ENCODE measurements at regions not wholly inside any gene's neighbourhood (a gene's known extent, or its start where the extent isn't known, plus 50 kb on each side); places are given as distances from the start of the nearest gene placed in this dataset.

DNA sequence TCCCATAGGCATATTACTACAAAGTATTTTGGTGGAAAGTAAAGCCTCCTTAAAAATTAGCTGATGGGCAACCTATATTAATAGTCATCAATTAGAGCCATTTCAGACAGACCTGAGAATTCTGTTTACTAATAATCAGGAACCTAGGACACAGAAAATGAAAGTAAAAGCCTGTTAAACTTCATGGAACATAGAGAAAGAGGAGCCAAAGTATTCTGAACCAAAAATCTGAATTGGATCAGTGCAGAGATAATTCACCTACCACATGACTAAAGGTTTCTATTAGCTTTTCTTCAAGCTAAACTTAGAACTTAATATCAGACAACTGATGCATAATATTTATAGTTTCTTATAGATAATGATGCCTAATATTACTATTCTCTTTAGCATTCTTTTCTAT, 204.5 kb upstream of the RHOBTB1 start:
- no peak for DNase-seq (ENCODE audit: low spot score)

DNA sequence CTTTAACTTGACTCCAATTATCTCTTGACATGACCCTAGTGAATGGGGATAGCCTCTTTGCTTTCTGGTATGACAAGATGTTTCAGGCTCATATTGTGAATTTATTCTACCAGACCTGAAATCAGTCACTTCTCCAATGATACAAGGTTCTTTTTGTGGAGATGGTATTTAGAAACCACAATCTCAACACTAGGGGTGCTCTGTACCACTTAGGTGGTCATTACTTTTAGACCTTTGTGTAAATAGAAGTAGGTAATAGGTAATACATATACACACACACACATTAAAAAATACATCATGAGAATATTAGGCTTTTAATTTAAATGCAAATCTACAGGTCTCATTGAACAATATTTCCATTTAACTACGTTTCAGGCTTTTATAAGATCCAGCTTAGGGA, 199.0 kb upstream of the RHOBTB1 start:
- DNase-seq (ENCODE audit: low spot score), result no peak

DNA sequence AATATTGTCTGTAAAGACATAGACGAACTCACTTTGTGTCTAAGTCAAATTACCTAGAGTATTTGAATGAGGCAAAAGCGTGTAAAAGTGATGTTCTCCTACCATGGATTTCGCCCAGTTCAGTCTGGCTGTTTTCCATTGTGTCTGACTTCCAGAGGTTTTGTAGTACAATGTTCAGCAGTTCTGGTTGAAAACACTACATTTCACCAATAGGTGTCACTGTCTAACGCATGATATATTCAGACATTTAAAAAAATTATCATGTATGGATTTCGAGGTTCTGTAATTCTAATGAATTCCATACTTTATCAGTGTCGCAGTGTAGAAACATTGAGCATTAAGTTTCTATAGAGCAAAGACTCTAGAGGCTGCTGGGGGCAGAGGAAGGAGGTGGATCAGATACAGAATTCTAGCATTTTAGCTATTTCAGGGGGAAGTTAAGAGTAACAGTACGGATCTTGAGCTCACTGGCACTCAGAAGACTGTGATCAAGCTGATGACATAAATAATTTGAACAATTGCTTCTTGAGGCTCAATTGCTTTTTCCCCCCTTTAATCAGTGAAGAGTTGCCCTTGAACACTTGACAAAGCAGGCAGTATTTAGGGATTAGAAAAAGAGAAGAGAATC, 196.9 kb upstream of the RHOBTB1 start:
- DNase-seq (ENCODE audit: low spot score), result peak; percentile 82

DNA sequence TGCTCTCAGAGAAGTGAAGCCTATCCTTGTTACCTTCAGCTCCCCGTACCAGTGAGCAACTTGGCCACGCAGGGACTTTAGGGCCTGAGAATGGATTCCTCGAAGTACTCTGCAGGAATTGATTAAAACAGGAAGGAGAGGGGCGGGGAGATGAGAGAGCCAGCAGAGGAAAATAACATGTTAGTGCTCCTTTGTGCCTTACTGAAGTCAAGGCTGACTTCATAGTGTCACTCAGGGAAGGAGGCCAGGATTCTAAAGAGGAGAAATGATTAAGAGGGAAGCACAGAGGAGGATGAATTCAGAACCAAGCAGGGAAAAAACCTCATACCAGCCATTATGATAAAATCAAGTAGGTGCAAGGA, 195.6 kb upstream of the RHOBTB1 start:
- DNase-seq (ENCODE audit: low spot score), result no peak

DNA sequence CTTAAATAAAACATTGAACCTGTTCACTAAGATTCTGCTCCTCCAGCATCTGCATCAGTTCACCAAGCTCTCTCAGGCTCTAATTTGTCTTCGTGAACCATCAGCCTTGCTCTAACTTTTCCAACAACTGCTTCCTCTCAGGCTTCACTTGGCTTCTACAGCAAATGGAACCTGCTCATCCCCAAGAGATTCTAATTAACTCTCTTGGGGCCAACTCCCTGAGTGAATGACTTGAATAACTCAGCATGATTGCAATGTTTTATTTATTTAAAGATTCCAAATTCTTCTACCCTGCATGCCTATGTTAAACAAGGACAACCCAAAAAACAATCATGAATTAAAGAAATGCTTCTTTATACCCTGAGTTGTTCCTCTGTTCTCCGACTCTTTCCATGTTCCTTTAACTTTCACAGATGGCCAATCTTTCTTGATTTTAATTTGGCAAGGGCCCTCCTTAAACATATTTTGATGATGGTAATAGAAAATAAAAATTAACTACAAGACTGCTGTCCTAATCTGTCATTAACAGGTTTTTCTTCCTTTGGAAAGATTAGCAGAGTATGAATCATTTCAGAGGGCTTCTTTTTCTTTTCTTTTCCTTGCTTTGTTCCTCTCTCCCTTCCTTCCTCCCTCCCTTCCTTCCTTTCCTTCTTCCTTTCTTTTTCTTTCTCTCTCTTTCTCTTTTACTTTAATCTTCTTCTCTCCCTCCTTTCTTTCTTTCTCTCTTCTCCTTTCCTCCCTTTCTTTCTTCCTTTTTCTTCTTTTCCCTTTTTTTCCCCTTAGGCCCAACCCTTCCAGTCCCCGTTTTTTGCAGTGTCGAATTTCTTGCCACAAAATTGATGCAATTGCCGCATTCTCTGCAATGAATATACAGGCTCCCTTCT, 195.0 kb upstream of the RHOBTB1 start:
- peak; percentile 8 for DNase-seq (ENCODE audit: low spot score)

- peak; percentile 7 for DNase-seq (ENCODE audit: low spot score)
Measured at GRCh38 chr10:61136139-61136538, 192.2 kb upstream of the RHOBTB1 start.

DNA sequence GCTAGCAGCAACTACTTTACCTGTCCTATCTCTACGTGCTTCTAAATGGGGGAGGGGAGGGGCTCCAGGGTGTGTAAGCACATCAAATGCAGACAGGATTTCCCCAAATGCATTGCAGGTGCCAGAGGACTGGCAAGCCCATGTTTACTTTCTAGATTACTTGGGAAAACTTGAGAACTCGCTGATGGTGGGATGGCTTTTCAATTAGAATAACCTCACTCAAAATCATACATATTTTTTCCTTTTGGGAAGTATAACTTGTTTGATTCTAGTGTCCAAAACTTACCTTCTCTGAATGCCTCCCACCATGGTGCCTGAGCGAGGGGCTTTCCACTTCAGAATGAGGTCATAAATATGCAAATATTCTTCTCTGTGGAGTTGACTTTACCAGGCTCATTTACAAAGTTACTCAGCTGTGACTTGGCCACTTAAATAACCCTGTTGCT, 191.3 kb upstream of the RHOBTB1 start:
- no peak for DNase-seq (ENCODE audit: low spot score)

- DNase-seq (ENCODE audit: low spot score), result no peak
Measured at GRCh38 chr10:61130366-61130765, 186.4 kb upstream of the RHOBTB1 start.

GRCh38 chr10:61128196-61128595, 184.2 kb upstream of the RHOBTB1 start:
- no peak for DNase-seq (ENCODE audit: low spot score)

DNA sequence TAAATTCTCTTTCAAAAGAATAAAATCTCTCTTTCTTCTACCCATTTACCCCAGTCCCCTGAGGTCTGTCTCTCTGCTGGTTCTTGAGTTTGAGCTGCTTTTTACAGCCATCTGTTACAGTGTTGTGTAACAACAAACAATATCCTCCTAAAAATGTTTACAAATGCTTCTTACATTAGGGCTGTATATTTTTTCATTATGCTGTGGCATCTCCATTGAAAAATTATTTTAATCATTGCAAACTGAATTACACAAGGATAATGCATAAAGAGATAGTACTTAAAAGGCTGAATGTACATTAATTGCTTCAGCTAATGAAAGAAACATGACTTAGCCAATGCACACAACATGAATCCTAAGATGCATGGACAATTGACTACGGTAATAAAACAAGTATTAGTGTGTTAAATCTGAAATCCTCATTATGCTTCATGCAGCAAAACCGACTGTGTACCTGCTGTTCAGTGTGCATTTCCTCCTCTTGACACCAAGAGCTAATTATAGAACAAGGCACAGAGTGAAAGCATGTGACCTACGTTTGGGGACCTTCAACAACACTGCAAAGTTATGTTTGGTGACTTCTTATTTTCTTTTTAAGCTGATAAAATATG, 181.7 kb upstream of the RHOBTB1 start:
- no peak for DNase-seq (ENCODE audit: low spot score)

DNA sequence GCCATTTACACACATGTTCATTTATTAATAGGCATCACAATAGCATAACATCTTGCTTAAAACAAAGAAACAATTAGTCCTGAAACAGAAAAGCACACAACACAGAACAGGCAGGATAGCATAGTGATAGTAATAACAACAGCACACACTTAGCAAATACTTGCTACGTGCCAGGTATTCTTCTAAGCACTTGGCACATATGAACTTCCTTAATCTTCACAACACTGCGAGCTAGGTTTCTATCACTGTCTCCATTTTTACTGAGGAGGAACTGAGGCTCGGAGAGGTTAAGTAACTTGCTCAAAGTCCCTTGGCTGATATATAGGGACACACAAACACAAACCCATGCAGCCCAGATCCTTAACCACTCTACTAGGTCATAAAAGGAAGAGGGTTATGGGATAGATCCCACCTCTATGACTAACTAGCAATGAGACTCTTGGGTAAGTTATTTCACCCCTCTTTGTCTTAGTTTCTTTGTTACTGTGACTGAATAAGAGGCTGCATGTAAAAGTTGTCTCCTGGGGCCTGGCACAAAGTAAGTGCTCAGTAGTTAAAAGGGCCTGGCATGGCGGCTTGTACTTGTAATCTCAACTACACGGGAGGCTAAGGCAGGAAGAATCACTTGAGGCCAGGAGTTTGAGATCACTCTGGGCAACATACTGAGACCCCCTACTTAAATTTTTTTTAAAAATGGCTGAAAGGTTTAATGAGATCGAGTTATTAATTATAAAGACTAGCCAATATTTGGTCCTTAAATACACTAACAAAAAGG, 181.0 kb upstream of the RHOBTB1 start:
- no peak for DNase-seq (ENCODE audit: low spot score)

DNA sequence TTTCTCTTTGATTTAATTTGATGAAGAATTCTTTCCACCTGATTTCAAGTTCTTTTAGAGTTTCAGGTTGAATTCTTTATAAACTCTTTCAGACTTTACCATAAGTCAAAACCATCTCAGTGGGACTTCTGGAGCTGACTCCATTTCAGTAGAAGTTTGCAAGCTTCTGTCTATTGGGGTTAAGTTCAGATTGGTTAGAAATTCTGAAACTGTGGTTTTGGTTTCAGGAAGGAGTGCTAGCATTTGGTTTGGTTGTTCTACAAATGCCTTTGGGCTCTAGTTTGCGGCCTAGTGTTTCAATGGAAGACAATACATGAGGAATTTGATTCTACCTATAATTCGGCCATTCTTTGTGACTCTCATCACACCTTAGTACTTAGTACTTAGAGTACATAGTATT, 176.8 kb upstream of the RHOBTB1 start:
- DNase-seq (ENCODE audit: low spot score), result no peak

DNA sequence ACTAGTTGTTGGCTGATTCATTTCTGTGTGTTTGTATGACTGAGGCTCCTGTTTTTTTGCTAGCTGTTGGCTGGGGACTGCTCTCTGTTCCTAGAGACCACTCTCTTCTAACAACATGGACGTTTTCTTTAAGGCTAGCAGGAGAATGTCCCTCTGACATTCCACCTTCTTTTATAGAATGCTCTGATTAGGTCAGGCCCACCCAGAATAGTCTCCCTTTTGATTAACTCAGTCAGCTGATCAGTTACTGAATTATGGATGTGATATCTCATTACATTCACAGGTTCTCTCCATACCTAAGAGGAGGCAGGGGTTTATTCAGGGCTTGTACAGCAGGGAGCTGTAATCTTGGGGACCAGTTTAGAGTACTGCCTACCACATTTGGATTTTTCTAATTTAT, 175.6 kb upstream of the RHOBTB1 start:
- no peak for DNase-seq (ENCODE audit: low spot score)

GRCh38 chr10:61115897-61116296, 171.9 kb upstream of the RHOBTB1 start:
- no peak for DNase-seq (ENCODE audit: low spot score)

- peak; percentile 74 for DNase-seq (ENCODE audit: low spot score)
Measured at GRCh38 chr10:61112771-61113170, 168.8 kb upstream of the RHOBTB1 start.

GRCh38 chr10:61110936-61111335, 167.0 kb upstream of the RHOBTB1 start:
- no peak for DNase-seq (ENCODE audit: low spot score)

- DNase-seq (ENCODE audit: low spot score), result peak; percentile 84
Measured at GRCh38 chr10:61110188-61110844, 166.3 kb upstream of the RHOBTB1 start.

DNA sequence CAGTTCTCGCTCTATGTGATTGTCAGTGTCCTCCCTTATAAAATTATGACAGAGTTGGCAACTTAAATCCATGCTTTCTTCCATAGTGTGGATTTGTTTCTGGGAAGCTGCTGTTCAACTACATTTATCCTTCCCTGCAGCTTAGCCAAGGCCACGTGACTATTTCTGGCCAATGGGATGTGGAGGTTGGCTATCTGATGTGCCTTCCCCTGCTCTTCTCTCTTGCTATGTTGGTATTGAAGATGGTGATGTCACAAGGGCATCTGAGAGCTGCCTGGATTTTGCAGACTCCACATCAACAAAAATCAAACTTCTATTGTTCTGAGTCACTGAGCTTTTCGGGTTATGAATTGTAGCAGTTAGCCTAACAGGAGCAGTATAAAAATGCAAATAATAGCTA, 164.9 kb upstream of the RHOBTB1 start:
- DNase-seq (ENCODE audit: low spot score), result no peak

GRCh38 chr10:61100887-61101286, 156.9 kb upstream of the RHOBTB1 start:
- DNase-seq (ENCODE audit: low spot score), result peak; percentile 21

GRCh38 chr10:61099756-61100155, 155.8 kb upstream of the RHOBTB1 start:
- no peak for DNase-seq (ENCODE audit: low spot score)

- no peak for DNase-seq (ENCODE audit: low spot score)
Measured at GRCh38 chr10:61098966-61099365, 155.0 kb upstream of the RHOBTB1 start.
